Activated B cell treated with CpG ODN at 0.5 μM for 24 hours (primary cell): ENCODE measurements at regions not wholly inside any gene's neighbourhood (a gene's known extent, or its start where the extent isn't known, plus 50 kb on each side); places are given as distances from the start of the nearest gene placed in this dataset.

Experiments
- ATAC-seq: fragments of 200-7000 bp; cut with Tn5 transposase; one replicate; pipeline ENCODE4 v1.10.0; 2021; ENCODE audit warnings: low read depth, mild to moderate bottlenecking, moderate library complexity
- CTCF ChIA-PET: fragments of 350-600 bp; sonication (Branson Sonifier 250); formaldehyde crosslinking; loops from one replicate; lab custom pipeline; 2021; ENCODE audit warnings: antibody characterized with exemption; lab: Charles Lee
- POLR2A ChIA-PET: fragments of 350-600 bp; sonication (Branson Sonifier 250); formaldehyde crosslinking; loops from one replicate; lab custom pipeline; 2021; ENCODE audit warnings: antibody characterized with exemption; lab: Charles Lee
- DNase-seq: peaks from one replicate; pipeline ENCODE4 v3.0.0; 2022
- H3K27ac Mint-ChIP-seq: one replicate; pipeline ENCODE4 v1.8.0; 2020; ENCODE audit warnings: mixed read lengths
- H3K27me3 Mint-ChIP-seq: one replicate; pipeline ENCODE4 v1.8.0; 2021; ENCODE audit warnings: mixed read lengths
- H3K36me3 Mint-ChIP-seq: one replicate; pipeline ENCODE4 v1.8.0; 2021; ENCODE audit warnings: low read depth, mixed read lengths
- H3K4me1 Mint-ChIP-seq: one replicate; pipeline ENCODE4 v1.8.0; 2021; ENCODE audit warnings: mixed read lengths
- H3K4me3 Mint-ChIP-seq: one replicate; pipeline ENCODE4 v1.8.0; 2020; ENCODE audit warnings: mild to moderate bottlenecking, mixed read lengths
- H3K9me3 Mint-ChIP-seq: one replicate; pipeline ENCODE4 v1.8.0; 2020; ENCODE audit warnings: mixed read lengths
- intact Hi-C: fragments of 100-400 bp; cut with micrococcal nuclease; formaldehyde crosslinking; loops from one replicate; pipeline ENCODE4 v1.15.1; 2024
- TF ChIP-seq, protein P1 (sequence below): fragments of 200-600 bp; IDR thresholded peaks from one replicate; pipeline ENCODE4 v1.8.0; 2022; ENCODE audit warnings: antibody characterized with exemption, mild to moderate bottlenecking

DNA sequence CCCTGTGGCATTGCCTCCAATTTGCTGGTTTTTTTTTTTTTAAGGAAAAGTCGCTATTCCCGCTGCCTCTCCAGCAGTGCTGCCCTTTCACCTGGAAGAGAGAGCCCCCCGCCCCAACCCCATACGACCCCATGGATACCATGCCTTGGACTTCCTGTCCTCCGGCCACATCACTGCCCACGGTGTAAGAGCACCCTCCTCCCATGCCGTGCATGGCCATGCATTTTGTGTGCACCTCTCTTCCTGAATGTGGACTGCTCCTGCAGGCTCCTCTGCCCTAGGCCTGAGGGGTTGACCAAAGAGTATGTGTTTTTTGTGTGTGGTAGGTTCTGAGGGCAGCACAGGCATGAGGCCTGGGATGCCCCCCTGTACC, 65.6 kb upstream of the SPON1 start:
- TF ChIP-seq, protein P1, sequence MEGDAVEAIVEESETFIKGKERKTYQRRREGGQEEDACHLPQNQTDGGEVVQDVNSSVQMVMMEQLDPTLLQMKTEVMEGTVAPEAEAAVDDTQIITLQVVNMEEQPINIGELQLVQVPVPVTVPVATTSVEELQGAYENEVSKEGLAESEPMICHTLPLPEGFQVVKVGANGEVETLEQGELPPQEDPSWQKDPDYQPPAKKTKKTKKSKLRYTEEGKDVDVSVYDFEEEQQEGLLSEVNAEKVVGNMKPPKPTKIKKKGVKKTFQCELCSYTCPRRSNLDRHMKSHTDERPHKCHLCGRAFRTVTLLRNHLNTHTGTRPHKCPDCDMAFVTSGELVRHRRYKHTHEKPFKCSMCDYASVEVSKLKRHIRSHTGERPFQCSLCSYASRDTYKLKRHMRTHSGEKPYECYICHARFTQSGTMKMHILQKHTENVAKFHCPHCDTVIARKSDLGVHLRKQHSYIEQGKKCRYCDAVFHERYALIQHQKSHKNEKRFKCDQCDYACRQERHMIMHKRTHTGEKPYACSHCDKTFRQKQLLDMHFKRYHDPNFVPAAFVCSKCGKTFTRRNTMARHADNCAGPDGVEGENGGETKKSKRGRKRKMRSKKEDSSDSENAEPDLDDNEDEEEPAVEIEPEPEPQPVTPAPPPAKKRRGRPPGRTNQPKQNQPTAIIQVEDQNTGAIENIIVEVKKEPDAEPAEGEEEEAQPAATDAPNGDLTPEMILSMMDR, result no peak
- Mint-ChIP-seq H3K36me3 (no peaks in the 10 kb centered on the region), H3K27me3 (peaks cover 17% of the 10 kb centered on the region), H3K27ac (no peak overlapping the region), H3K4me1 (peaks cover 15% of the 10 kb centered on the region), H3K4me3 (no peak overlapping the region), H3K9me3 (no peaks in the 10 kb centered on the region)
- DNase-seq (no peak), ATAC-seq (no peak)
- CTCF ChIA-PET, result no interaction called here
- POLR2A ChIA-PET, result no interaction called here
- intact Hi-C loops, result no loop called here

DNA sequence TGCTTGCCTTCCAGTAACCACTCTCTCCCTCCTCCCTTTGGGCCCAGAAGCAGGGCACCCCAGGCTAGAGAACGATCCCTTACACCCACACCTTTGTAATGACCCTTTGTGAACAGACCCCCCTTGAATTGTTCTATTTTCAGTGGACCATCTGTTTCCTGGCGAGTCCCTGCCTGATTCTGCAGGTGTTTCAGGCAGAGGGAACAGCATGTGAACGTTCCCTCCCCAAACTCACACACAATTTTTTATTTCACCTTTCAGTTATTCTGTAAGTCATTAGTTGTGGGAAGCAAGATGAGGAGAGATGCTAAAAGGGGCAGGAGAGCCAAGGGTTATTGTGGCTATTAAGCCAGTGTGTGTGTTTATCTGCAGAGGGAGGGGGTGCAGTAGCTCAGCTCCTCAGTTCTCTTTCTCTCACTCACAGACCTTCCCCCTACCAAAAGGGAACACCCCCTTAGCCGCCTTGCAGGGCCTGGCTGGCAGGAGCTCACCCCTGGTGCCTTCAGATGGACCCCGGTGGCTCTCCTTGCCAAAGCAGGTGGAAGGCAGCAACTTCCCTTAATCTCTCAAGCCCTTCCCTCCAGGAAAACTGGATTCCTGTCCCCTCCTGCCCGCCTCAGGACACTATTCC, 64.8 kb upstream of the SPON1 start:
- intact Hi-C loops, result no loop called here
- Mint-ChIP-seq H3K27me3 (peaks cover 17% of the 10 kb centered on the region), H3K9me3 (no peaks in the 10 kb centered on the region), H3K4me3 (no peak overlapping the region), H3K27ac (no peak overlapping the region), H3K4me1 (peaks cover 15% of the 10 kb centered on the region), H3K36me3 (no peaks in the 10 kb centered on the region)
- DNase-seq (no peak), ATAC-seq (no peak)
- POLR2A ChIA-PET, result no interaction called here
- CTCF ChIA-PET, result no interaction called here
- TF ChIP-seq, protein P1, result no peak

DNA sequence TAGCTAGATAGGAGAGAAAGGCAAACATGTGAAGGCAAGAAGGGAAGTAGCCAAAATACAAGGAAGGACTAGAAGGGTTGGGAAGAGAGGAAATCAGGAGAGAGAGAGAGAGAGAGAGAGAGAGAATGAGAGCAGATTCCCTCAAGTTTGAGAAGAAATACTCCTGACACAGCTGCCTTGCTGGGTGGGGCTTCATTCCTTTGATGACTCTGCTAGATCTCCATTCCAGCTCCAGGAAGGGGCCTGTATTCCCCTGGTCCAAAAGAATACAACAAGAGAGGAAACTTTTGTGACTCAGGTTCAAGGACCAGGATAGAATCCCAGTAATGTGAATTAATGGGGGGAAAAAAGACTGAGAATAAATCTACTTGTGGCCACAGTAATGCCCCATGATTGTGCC, 62.9 kb upstream of the SPON1 start:
- ChIA-PET CTCF (no interaction called here), POLR2A (no interaction called here)
- peaks cover 15% of the 10 kb centered on the region for H3K4me1 Mint-ChIP-seq
- H3K36me3 Mint-ChIP-seq, result no peaks in the 10 kb centered on the region
- no peaks in the 10 kb centered on the region for H3K9me3 Mint-ChIP-seq
- no peak overlapping the region for H3K4me3 Mint-ChIP-seq
- no peak for DNase-seq
- intact Hi-C loops, result no loop called here
- TF ChIP-seq, protein P1, result no peak
- H3K27ac Mint-ChIP-seq, result no peak overlapping the region
- ATAC-seq, result no peak
- H3K27me3 Mint-ChIP-seq, result peaks cover 22% of the 10 kb centered on the region

DNA sequence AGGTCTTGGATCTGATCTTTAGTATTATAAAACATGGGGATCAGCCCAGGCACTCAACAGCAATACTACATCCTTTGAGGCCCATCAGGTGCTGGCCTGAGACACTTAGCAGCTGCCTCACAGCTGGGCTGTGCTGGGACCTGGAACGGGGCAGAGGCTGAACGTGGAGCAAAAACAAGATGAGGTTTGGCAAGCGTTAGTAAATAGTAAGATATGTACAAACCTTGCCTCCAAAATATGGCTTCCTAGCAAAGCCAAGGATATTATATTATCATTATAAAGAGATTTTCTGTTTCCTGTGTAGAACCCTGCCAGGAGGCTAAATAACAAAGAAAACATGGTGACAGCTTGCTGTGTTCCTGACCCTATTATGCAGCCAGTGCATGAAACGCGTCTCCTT, 60.0 kb upstream of the SPON1 start:
- ATAC-seq, result no peak
- DNase-seq, result no peak
- peaks cover 7% of the 10 kb centered on the region for H3K9me3 Mint-ChIP-seq
- POLR2A ChIA-PET, result no interaction called here
- no peak overlapping the region for H3K27ac Mint-ChIP-seq
- H3K27me3 Mint-ChIP-seq, result peaks cover 25% of the 10 kb centered on the region
- TF ChIP-seq, protein P1, result no peak
- CTCF ChIA-PET, result no interaction called here
- H3K36me3 Mint-ChIP-seq, result no peaks in the 10 kb centered on the region
- peaks cover 9% of the 10 kb centered on the region for H3K4me1 Mint-ChIP-seq
- H3K4me3 Mint-ChIP-seq, result no peak overlapping the region
- intact Hi-C loops, result no loop called here

DNA sequence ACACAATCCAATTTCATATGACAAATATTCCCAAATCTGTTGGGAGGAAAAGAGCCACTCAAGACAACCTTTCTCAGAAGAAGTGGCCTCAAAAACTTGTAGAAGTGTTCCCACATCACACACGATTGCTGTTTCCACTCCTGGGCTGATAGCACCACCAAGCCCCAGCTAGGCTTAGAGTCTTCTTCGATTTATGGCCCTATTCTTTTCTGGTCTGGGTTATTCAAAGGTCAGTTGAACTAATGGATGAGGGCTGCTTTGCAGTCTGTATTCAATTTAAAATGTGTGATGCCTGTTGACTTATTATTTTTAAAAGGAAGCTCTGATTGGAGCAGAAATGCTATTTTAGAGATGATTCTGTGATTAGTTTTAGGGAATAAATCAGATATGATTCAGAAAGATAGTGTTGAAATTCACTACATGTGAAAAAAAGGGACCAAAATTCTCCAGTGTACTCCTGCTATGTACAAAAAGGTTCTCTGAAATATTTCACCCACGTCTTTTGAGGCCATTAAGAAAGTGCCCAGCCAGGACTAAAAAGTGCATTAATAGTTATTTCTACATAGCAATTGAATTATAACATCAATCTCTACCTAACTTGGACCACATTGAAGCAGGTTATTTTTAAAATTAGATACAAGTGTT, 57.3 kb upstream of the SPON1 start:
- TF ChIP-seq, protein P1, result no peak
- H3K4me3 Mint-ChIP-seq, result no peak overlapping the region
- H3K27ac Mint-ChIP-seq, result no peak overlapping the region
- ChIA-PET CTCF (no interaction called here), POLR2A (no interaction called here)
- ATAC-seq, result no peak
- peaks cover 2% of the 10 kb centered on the region for H3K4me1 Mint-ChIP-seq
- peaks cover 15% of the 10 kb centered on the region for H3K27me3 Mint-ChIP-seq
- H3K9me3 Mint-ChIP-seq, result peaks cover 7% of the 10 kb centered on the region
- DNase-seq, result no peak
- intact Hi-C loops, result no loop called here
- no peaks in the 10 kb centered on the region for H3K36me3 Mint-ChIP-seq
